ENCODE measurements at regions not wholly inside any gene's neighbourhood (a gene's known extent, or its start where the extent isn't known, plus 50 kb on each side); places are given as distances from the start of the nearest gene placed in this dataset.

DNA sequence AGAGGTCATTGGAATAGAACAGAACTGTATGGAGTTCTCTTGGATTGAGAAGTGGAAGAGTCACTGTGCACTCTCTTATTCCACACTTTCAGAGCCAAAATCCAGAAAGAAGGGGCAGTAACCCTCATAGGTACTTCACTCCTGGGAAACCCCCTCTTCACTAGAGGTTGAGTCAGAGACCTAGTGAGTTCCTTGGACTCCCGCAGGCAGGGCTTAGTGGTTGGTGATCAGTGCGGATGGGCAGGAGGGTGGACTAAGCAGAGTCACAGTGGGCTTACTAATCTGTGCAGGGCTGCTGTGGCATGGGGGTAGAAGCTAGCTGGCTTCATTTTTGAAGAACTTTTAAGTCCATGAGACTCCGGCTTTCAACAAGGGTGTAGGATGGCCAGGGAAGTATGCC lies 95.0 kb upstream of the MLN start:
- intact Hi-C loops (cut with micrococcal nuclease; ENCODE audit: unreplicated experiment) = no loop called here
- no peaks in the 10 kb centered on the region for H3K4me1 Mint-ChIP-seq (ENCODE audit: low read depth, unreplicated experiment)
- H3K27ac Mint-ChIP-seq (ENCODE audit: unreplicated experiment) = no peak overlapping the region
- DNase-seq = no peak
- BruUV-seq (replicated peaks) = no TSS peak
- CTCF ChIA-PET = no interaction called here
- peaks cover 100% of the 10 kb centered on the region for H3K27me3 Mint-ChIP-seq (ENCODE audit: unreplicated experiment)
- no peak overlapping the region for H3K4me3 Mint-ChIP-seq (ENCODE audit: low read depth, unreplicated experiment)
- H3K9me3 Mint-ChIP-seq (ENCODE audit: low read depth, unreplicated experiment) = no peaks in the 10 kb centered on the region
- no peaks in the 10 kb centered on the region for H3K36me3 Mint-ChIP-seq (ENCODE audit: insufficient read depth, unreplicated experiment)
- TF ChIP-seq, protein P1, sequence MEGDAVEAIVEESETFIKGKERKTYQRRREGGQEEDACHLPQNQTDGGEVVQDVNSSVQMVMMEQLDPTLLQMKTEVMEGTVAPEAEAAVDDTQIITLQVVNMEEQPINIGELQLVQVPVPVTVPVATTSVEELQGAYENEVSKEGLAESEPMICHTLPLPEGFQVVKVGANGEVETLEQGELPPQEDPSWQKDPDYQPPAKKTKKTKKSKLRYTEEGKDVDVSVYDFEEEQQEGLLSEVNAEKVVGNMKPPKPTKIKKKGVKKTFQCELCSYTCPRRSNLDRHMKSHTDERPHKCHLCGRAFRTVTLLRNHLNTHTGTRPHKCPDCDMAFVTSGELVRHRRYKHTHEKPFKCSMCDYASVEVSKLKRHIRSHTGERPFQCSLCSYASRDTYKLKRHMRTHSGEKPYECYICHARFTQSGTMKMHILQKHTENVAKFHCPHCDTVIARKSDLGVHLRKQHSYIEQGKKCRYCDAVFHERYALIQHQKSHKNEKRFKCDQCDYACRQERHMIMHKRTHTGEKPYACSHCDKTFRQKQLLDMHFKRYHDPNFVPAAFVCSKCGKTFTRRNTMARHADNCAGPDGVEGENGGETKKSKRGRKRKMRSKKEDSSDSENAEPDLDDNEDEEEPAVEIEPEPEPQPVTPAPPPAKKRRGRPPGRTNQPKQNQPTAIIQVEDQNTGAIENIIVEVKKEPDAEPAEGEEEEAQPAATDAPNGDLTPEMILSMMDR (IDR thresholded peaks at IDR 0.05; ENCODE audit: unreplicated experiment) = no peak

DNA sequence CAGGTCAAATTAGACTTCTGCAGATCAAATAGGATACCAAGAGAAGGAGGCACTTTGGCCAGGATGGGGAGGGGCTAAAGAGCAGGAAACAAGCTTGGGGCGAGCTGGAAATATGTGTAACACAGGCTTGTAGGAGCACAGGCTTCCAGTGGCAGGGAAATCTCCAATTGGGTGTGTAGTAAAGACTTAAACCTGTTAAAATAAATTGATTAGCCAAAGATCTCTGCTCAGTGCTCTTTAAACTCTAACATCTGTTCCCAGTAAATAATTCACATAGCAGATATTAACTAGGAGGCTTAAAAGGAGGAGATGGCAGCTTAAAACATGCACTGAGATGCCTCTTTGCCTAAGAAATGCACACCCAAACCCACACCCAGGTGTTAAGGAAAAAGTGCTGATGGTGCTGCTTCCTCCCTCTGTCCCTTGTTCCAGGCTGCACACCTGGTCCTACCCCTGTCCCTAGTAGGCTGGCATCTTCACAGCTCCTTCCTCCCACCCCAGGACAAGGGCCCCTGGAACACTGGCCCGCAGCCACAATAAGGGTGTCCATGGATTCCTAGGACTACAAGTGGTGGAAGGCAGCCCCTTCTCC lies 93.5 kb upstream of the MLN start:
- CTCF ChIA-PET = interaction anchor here (1.9 kb wide), 1 partner anchor 19 kb away, joined by 4 read pairs; no protein-coding TSS in a partner anchor
- Mint-ChIP-seq H3K9me3 (ENCODE audit: low read depth, unreplicated experiment) (no peaks in the 10 kb centered on the region), H3K36me3 (ENCODE audit: insufficient read depth, unreplicated experiment) (no peaks in the 10 kb centered on the region)

DNA sequence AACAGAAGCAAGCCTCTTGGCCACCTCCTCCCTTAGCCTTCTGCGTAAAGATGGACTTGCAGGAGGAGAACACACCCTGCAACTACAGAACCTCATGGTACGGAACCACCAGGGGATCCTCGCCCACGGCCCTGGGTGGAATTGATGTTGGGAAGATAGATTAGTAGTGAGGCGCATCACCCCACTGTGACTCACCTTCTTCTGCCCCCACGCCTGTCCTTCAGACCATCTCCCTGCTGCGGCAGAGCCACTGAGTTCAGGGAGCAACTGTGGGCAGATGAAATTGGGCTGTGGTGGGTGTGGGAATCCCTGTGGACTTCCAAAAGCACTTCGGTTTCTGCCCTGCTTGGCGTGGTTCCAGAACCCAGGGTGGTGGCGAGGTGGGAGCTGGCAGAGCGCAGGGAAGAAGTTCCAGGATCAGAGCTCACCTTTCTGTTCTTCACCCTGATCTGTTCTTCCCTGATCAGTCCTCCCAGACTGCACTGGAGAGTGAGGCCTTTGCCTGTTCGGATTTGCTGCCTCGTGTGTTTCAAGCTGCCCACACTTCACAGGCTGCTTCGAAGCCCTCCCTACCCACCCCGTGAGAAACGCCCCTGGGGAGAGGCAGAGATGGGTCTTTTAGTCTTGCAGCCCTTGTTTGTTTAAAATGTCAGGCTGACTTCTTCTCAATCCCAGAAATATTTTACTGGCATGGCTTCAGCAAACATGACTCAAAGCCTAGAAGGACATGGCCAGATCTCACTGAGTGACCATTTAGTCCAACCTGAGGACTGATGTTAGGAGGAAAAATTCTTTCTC lies 92.8 kb upstream of the MLN start:
- Mint-ChIP-seq H3K36me3 (ENCODE audit: insufficient read depth, unreplicated experiment) (no peaks in the 10 kb centered on the region), H3K27me3 (ENCODE audit: unreplicated experiment) (peaks cover 100% of the 10 kb centered on the region), H3K4me3 (ENCODE audit: low read depth, unreplicated experiment) (no peak overlapping the region), H3K4me1 (ENCODE audit: low read depth, unreplicated experiment) (no peaks in the 10 kb centered on the region), H3K27ac (ENCODE audit: unreplicated experiment) (no peak overlapping the region), H3K9me3 (ENCODE audit: low read depth, unreplicated experiment) (no peaks in the 10 kb centered on the region)
- TF ChIP-seq, protein P1 (IDR thresholded peaks at IDR 0.05; ENCODE audit: unreplicated experiment) = no peak
- intact Hi-C loops (cut with micrococcal nuclease; ENCODE audit: unreplicated experiment) = no loop called here
- BruUV-seq (replicated peaks) = no TSS peak
- no peak for DNase-seq
- CTCF ChIA-PET = interaction anchor here (0.5 to 1.9 kb wide), 4 partner anchors 11 to 185 kb away, joined by 3 to 10 read pairs (median 4); no protein-coding TSS in a partner anchor

More for the DNA sequence above, 93.5 kb upstream of the MLN start:
- Mint-ChIP-seq H3K27ac (ENCODE audit: unreplicated experiment) (no peak overlapping the region), H3K27me3 (ENCODE audit: unreplicated experiment) (peaks cover 100% of the 10 kb centered on the region), H3K4me3 (ENCODE audit: low read depth, unreplicated experiment) (no peak overlapping the region), H3K4me1 (ENCODE audit: low read depth, unreplicated experiment) (no peaks in the 10 kb centered on the region)
- TF ChIP-seq, protein P1 (IDR thresholded peaks at IDR 0.05; ENCODE audit: unreplicated experiment) = no peak
- intact Hi-C loops (cut with micrococcal nuclease; ENCODE audit: unreplicated experiment) = no loop called here
- no TSS peak for BruUV-seq (replicated peaks)
- no peak for DNase-seq

DNA sequence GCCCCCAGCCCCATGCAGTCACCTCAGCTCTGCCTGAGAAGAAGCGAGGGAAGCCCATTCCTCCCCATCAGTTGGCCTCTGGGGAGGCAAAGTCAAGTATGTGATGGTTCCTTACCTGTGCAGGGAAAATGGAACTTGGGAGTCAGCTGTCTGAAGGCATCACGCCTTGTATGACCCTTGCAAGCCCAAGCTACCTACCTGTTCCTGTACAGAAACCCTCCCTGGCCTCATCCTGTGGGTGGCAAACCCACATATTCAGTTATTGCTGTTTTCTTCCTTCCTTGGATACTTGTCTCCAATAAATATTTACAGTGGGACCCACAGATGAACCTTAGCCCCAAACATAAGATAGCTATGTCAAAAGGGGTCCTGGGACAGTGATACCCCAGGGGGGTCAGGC lies 92.2 kb upstream of the MLN start:
- CTCF ChIA-PET = interaction anchor here (0.5 to 1.9 kb wide), 4 partner anchors 11 to 185 kb away, joined by 3 to 10 read pairs (median 4); no protein-coding TSS in a partner anchor
- DNase-seq = no peak
- no peaks in the 10 kb centered on the region for H3K36me3 Mint-ChIP-seq (ENCODE audit: insufficient read depth, unreplicated experiment)
- H3K4me1 Mint-ChIP-seq (ENCODE audit: low read depth, unreplicated experiment) = no peaks in the 10 kb centered on the region
- BruUV-seq (replicated peaks) = no TSS peak
- H3K4me3 Mint-ChIP-seq (ENCODE audit: low read depth, unreplicated experiment) = no peak overlapping the region
- intact Hi-C loops (cut with micrococcal nuclease; ENCODE audit: unreplicated experiment) = no loop called here
- no peak overlapping the region for H3K27ac Mint-ChIP-seq (ENCODE audit: unreplicated experiment)
- peaks cover 100% of the 10 kb centered on the region for H3K27me3 Mint-ChIP-seq (ENCODE audit: unreplicated experiment)
- no peaks in the 10 kb centered on the region for H3K9me3 Mint-ChIP-seq (ENCODE audit: low read depth, unreplicated experiment)
- TF ChIP-seq, protein P1 (IDR thresholded peaks at IDR 0.05; ENCODE audit: unreplicated experiment) = no peak

Measured in Calu3 (cell line).